Ishikawa (cell line): ENCODE measurements at regions not wholly inside any gene's neighbourhood (a gene's known extent, or its start where the extent isn't known, plus 50 kb on each side); places are given as distances from the start of the nearest gene placed in this dataset.

Experiments used
- CEBPB ChIP-seq: IDR thresholded peaks from 2 replicates; pipeline ENCODE4 v1.6.1; 2012
- CREB1 ChIP-seq: IDR thresholded peaks from 2 replicates; pipeline ENCODE4 v1.6.1; 2012; ENCODE audit warnings: low read depth
- EP300 ChIP-seq: IDR thresholded peaks from 2 replicates; pipeline ENCODE4 v1.6.1; 2012; ENCODE audit warnings: borderline replicate concordance
- FOXM1 ChIP-seq: IDR thresholded peaks from 2 replicates; pipeline ENCODE4 v1.6.1; 2012; ENCODE audit warnings: low read depth, borderline replicate concordance
- MAX ChIP-seq: IDR thresholded peaks from 2 replicates; pipeline ENCODE4 v1.6.1; 2012
- RAD21 ChIP-seq: IDR thresholded peaks from 2 replicates; pipeline ENCODE4 v1.6.1; 2012; ENCODE audit warnings: low read depth
- REST ChIP-seq: IDR thresholded peaks from 2 replicates; pipeline ENCODE4 v1.6.1; 2012; ENCODE audit warnings: low read depth, mild to moderate bottlenecking
- TAF1 ChIP-seq: IDR thresholded peaks from 2 replicates; pipeline ENCODE4 v1.6.1; 2012; ENCODE audit warnings: low read depth, mild to moderate bottlenecking
- TCF12 ChIP-seq: IDR thresholded peaks from 2 replicates; pipeline ENCODE4 v1.6.1; 2012; ENCODE audit warnings: low read depth
- YY1 ChIP-seq: IDR thresholded peaks from 2 replicates; pipeline ENCODE4 v1.6.1; 2012; ENCODE audit warnings: low read depth
- ZBTB7A ChIP-seq: IDR thresholded peaks from 2 replicates; pipeline ENCODE4 v1.6.1; 2012; ENCODE audit warnings: low read depth
- TF ChIP-seq, protein P1 (sequence below): IDR thresholded peaks from 2 replicates; pipeline ENCODE4 v1.6.1; 2012

DNA sequence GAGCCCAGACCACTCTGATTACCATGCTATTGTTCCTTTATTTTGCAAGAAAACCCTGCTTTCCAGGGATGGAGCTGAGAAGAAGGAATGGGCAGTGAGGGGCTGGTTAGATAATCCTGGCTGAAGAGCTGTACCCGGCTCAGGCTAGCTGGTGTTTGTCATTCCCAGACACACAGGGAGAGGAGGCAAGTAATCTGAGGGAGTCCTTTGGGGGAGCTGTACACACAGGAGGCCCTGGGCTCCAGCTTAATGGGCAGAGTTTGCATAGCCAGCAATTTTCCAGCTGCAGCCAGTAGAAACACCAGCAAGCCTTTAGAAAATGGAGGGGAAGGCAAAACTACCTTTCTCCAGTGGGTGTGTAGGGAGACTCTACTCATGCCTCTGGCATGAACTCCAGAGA, 259.3 kb downstream of the SOX11 start:
- TF ChIP-seq TAF1 (no peak), RAD21 (no peak), ZBTB7A (no peak), FOXM1 (no peak), REST (no peak), EP300 (no peak), TCF12 (no peak), CEBPB (no peak), MAX (no peak), CREB1 (no peak), YY1 (no peak)
- TF ChIP-seq, protein P1, sequence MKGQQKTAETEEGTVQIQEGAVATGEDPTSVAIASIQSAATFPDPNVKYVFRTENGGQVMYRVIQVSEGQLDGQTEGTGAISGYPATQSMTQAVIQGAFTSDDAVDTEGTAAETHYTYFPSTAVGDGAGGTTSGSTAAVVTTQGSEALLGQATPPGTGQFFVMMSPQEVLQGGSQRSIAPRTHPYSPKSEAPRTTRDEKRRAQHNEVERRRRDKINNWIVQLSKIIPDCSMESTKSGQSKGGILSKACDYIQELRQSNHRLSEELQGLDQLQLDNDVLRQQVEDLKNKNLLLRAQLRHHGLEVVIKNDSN: no peak
